B cell (primary cell): ENCODE measurements at regions not wholly inside any gene's neighbourhood (a gene's known extent, or its start where the extent isn't known, plus 50 kb on each side); places are given as distances from the start of the nearest gene placed in this dataset.

Source experiments
- ATAC-seq: fragments of 200-7000 bp; cut with Tn5 transposase; one replicate; pipeline ENCODE4 v1.10.0; 2021; ENCODE audit warnings: low read depth, mild to moderate bottlenecking, moderate number of reproducible peaks, moderate library complexity
- CTCF ChIA-PET: fragments of 350-600 bp; sonication (Branson Sonifier 250); formaldehyde crosslinking; loops from one replicate; lab custom pipeline; 2021; ENCODE audit warnings: antibody characterized with exemption, inconsistent platforms; lab: Charles Lee
- POLR2A ChIA-PET: fragments of 350-600 bp; sonication (Branson Sonifier 250); formaldehyde crosslinking; loops from one replicate; lab custom pipeline; 2021; ENCODE audit warnings: antibody characterized with exemption; lab: Charles Lee
- DNase-seq: peaks from one replicate; pipeline ENCODE4 v3.0.0; 2013
- H2AFZ ChIP-seq: 2 replicates; pipeline ENCODE4 v1.6.1; 2012; ENCODE audit warnings: mild to moderate bottlenecking, low read depth, low read length; ENCODE audit not compliant: insufficient read depth, poor library complexity, severe bottlenecking
- H3K27ac ChIP-seq, 2 donors: 1 replicate in 1 of 2; 2 replicates in 1 of 2; pipeline ENCODE4 v1.5.1; 2012 to 2013; ENCODE audit warnings: low read length in 2 of 2, mild to moderate bottlenecking in 2 of 2, moderate library complexity in 1 of 2
- H3K27me3 ChIP-seq, 4 experiments: fragments of 200-600 bp in 1 of 4; sonication (generic) in 1 of 4; replicated peaks in 1 of 4; 1 replicate in 2 of 4; 2 replicates in 2 of 4; pipeline versions ENCODE4 v1.6.1 to v1.7.0; 2013 to 2016; ENCODE audit warnings: low read length in 3 of 4, mild to moderate bottlenecking in 2 of 4, mixed read lengths in 1 of 4, moderate library complexity in 1 of 4; ENCODE audit not compliant: insufficient read depth in 4 of 4, control insufficient read depth in 3 of 4; ENCODE audit errors: control extremely low read depth in 1 of 4
- H3K36me3 ChIP-seq, 2 experiments: replicated peaks in 1 of 2; 1 replicate in 1 of 2; 2 replicates in 1 of 2; pipeline versions ENCODE4 v1.6.1 to v1.7.1; 2013; ENCODE audit warnings: low read length in 1 of 2; ENCODE audit not compliant: insufficient read depth in 2 of 2, control insufficient read depth in 1 of 2; ENCODE audit errors: control extremely low read depth in 1 of 2, extremely low read depth in 1 of 2
- H3K4me1 ChIP-seq, 2 donors: fragments of 200-600 bp in 1 of 2; sonication (generic) in 1 of 2; 1 replicate in 1 of 2; 2 replicates in 1 of 2; pipeline versions ENCODE4 v1.5.1 to v1.6.1; 2013 to 2017; ENCODE audit warnings: low read length in 2 of 2; ENCODE audit not compliant: control insufficient read depth in 2 of 2, insufficient read depth in 2 of 2
- H3K4me2 ChIP-seq: replicated peaks from 2 replicates; pipeline ENCODE3; 2012; ENCODE audit warnings: mild to moderate bottlenecking, low read depth, low read length; ENCODE audit not compliant: poor library complexity, severe bottlenecking
- H3K4me3 ChIP-seq, 5 experiments: fragments of 200-600 bp in 1 of 5; sonication (generic) in 1 of 5; 1 replicate in 3 of 5; 2 replicates in 2 of 5; pipeline versions ENCODE4 v1.5.1 to v1.7.0; 2011 to 2016; ENCODE audit warnings: low read length in 4 of 5, mild to moderate bottlenecking in 4 of 5, low read depth in 2 of 5, control low read depth in 1 of 5, moderate library complexity in 1 of 5; ENCODE audit not compliant: insufficient read depth in 1 of 5; ENCODE audit errors: control extremely low read depth in 1 of 5, extremely low read depth in 1 of 5
- H3K79me2 ChIP-seq: fragments of 200-600 bp; sonication (generic); one replicate; pipeline ENCODE4 v1.6.0; 2016; ENCODE audit warnings: low read length; ENCODE audit not compliant: control insufficient read depth, insufficient read depth
- H3K9ac ChIP-seq: fragments of 200-600 bp; sonication (generic); 2 replicates; pipeline ENCODE4 v1.6.1; 2017; ENCODE audit warnings: mild to moderate bottlenecking, low read length, moderate library complexity
- H3K9me3 ChIP-seq, 3 donors: one replicate each; pipeline versions ENCODE4 v1.6.1 to v1.7.1; 2013; ENCODE audit warnings: low read length in 2 of 3; ENCODE audit not compliant: control insufficient read depth in 2 of 3, insufficient read depth in 1 of 3; ENCODE audit errors: control extremely low read depth in 1 of 3
- H4K20me1 ChIP-seq: 2 replicates; pipeline ENCODE4 v1.6.0; 2012; ENCODE audit warnings: mild to moderate bottlenecking, low read length; ENCODE audit not compliant: insufficient read depth, control insufficient read depth, poor library complexity, severe bottlenecking
- H3K27ac Mint-ChIP-seq: one replicate; pipeline ENCODE4 v1.8.0; 2021; ENCODE audit warnings: mixed read lengths
- H3K27me3 Mint-ChIP-seq: one replicate; pipeline ENCODE4 v1.8.0; 2021; ENCODE audit warnings: mixed read lengths
- H3K4me1 Mint-ChIP-seq: one replicate; pipeline ENCODE4 v1.8.0; 2021; ENCODE audit warnings: mixed read lengths
- H3K4me3 Mint-ChIP-seq: one replicate; pipeline ENCODE4 v1.8.0; 2021; ENCODE audit warnings: mixed read lengths
- H3K9me3 Mint-ChIP-seq: one replicate; pipeline ENCODE4 v1.8.0; 2022; ENCODE audit warnings: mixed read lengths; ENCODE audit not compliant: insufficient read depth
- EZH2 ChIP-seq: IDR thresholded peaks from 2 replicates; pipeline ENCODE4 v1.6.1; 2012; ENCODE audit warnings: borderline replicate concordance, low read depth, mild to moderate bottlenecking, moderate library complexity, low read length; ENCODE audit not compliant: insufficient read depth, poor library complexity, severe bottlenecking
- WGBS: methylation state at CpG from one replicate; pipeline ENCODE4 v1.1.5; 2013; ENCODE audit warnings: missing lambda C conversion rate; ENCODE audit not compliant: insufficient coverage; 5-methylcytosine and 5-hydroxymethylcytosine counted together
- intact Hi-C: fragments of 100-400 bp; cut with micrococcal nuclease; formaldehyde crosslinking; loops from one replicate; pipeline ENCODE4 v1.10.0; 2022
- TF ChIP-seq, protein P1 (sequence below): fragments of 200-600 bp; IDR thresholded peaks from one replicate; pipeline ENCODE4 v1.8.0; 2022; ENCODE audit warnings: antibody characterized with exemption, mild to moderate bottlenecking

- ATAC-seq: no peak
- no peak overlapping the region for H3K4me3 ChIP-seq
- no peaks in the 10 kb centered on the region for H3K4me1 Mint-ChIP-seq
- no peak overlapping the region for H3K4me2 ChIP-seq
- TF ChIP-seq EZH2: no peak
- TF ChIP-seq, protein P1, sequence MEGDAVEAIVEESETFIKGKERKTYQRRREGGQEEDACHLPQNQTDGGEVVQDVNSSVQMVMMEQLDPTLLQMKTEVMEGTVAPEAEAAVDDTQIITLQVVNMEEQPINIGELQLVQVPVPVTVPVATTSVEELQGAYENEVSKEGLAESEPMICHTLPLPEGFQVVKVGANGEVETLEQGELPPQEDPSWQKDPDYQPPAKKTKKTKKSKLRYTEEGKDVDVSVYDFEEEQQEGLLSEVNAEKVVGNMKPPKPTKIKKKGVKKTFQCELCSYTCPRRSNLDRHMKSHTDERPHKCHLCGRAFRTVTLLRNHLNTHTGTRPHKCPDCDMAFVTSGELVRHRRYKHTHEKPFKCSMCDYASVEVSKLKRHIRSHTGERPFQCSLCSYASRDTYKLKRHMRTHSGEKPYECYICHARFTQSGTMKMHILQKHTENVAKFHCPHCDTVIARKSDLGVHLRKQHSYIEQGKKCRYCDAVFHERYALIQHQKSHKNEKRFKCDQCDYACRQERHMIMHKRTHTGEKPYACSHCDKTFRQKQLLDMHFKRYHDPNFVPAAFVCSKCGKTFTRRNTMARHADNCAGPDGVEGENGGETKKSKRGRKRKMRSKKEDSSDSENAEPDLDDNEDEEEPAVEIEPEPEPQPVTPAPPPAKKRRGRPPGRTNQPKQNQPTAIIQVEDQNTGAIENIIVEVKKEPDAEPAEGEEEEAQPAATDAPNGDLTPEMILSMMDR: no peak
- ChIA-PET POLR2A (no interaction called here), CTCF (no interaction called here)
- no peak overlapping the region for H2AFZ ChIP-seq
- H3K27ac ChIP-seq: no peak overlapping the region
- H3K27me3 ChIP-seq: no peaks in the 10 kb centered on the region
- no peaks in the 10 kb centered on the region for H3K36me3 ChIP-seq
- intact Hi-C loops: no loop called here
- no peak overlapping the region for H3K9ac ChIP-seq
- H3K4me3 Mint-ChIP-seq: no peak overlapping the region
- no peak overlapping the region for H3K27ac Mint-ChIP-seq
- H3K79me2 ChIP-seq: no peaks in the 10 kb centered on the region
- H3K9me3 ChIP-seq: no peaks in the 10 kb centered on the region
- peaks cover under 1% of the 10 kb centered on the region for H3K9me3 Mint-ChIP-seq
- DNase-seq: no peak
- 100% methylated on average over 2 of the region's 4 CpGs for WGBS
- no peaks in the 10 kb centered on the region for H3K4me1 ChIP-seq
- H3K27me3 Mint-ChIP-seq: no peaks in the 10 kb centered on the region
- no peaks in the 10 kb centered on the region for H4K20me1 ChIP-seq
These were observed 326.0 kb upstream of the NPSR1 start for GRCh38 chr7:34332006-34332405.

GRCh38 chr7:34333184-34333583, 324.8 kb upstream of the NPSR1 start:
- ATAC-seq: no peak

More at GRCh38 chr7:34333184-34333583, 324.8 kb upstream of the NPSR1 start:
- H3K4me3 ChIP-seq: no peak overlapping the region
- DNase-seq: no peak
- H4K20me1 ChIP-seq: no peaks in the 10 kb centered on the region
- no peaks in the 10 kb centered on the region for H3K79me2 ChIP-seq
- no peaks in the 10 kb centered on the region for H3K27me3 Mint-ChIP-seq
- ChIA-PET POLR2A (no interaction called here), CTCF (no interaction called here)
- H3K4me3 Mint-ChIP-seq: no peak overlapping the region
- H2AFZ ChIP-seq: no peak overlapping the region
- no peak overlapping the region for H3K27ac ChIP-seq
- WGBS: 73% methylated on average over 1 of the region's 2 CpGs
- H3K4me2 ChIP-seq: no peak overlapping the region
- H3K27me3 ChIP-seq: no peaks in the 10 kb centered on the region
- no peaks in the 10 kb centered on the region for H3K4me1 ChIP-seq
- no peak overlapping the region for H3K27ac Mint-ChIP-seq
- H3K4me1 Mint-ChIP-seq: no peaks in the 10 kb centered on the region
- H3K9me3 ChIP-seq: no peaks in the 10 kb centered on the region
- peaks cover 4% of the 10 kb centered on the region for H3K9me3 Mint-ChIP-seq
- no peaks in the 10 kb centered on the region for H3K36me3 ChIP-seq
- no peak overlapping the region for H3K9ac ChIP-seq
- TF ChIP-seq EZH2: no peak
- TF ChIP-seq, protein P1: no peak
- intact Hi-C loops: no loop called here
